Mesenchymal stem cell (in vitro differentiated cells and primary cell): ENCODE measurements at regions not wholly inside any gene's neighbourhood (a gene's known extent, or its start where the extent isn't known, plus 50 kb on each side); places are given as distances from the start of the nearest gene placed in this dataset.
A peak's percentile ranks its signal among the peaks of the same experiment; 100 is the strongest.

Experiments
- DNase-seq: peaks from one replicate; pipeline ENCODE4 v3.0.0-alpha.2; 2013
- H2AFZ ChIP-seq: one replicate; pipeline ENCODE4 v1.6.1; 2013; ENCODE audit warnings: low read depth, mild to moderate bottlenecking, control low read depth, inconsistent platforms, low read length, moderate library complexity
- H2AK5ac ChIP-seq: 2 replicates; pipeline ENCODE4 v1.6.1; 2013; ENCODE audit warnings: low read length, moderate library complexity, mild to moderate bottlenecking, inconsistent platforms; ENCODE audit not compliant: severe bottlenecking
- H2BK120ac ChIP-seq: one replicate; pipeline ENCODE4 v1.6.1; 2013; ENCODE audit warnings: low read depth, mild to moderate bottlenecking, inconsistent platforms, low read length, moderate library complexity
- H2BK12ac ChIP-seq, 2 experiments: one replicate each; pipeline ENCODE4 v1.6.1; 2013; ENCODE audit warnings: inconsistent platforms in 2 of 2, low read length in 2 of 2, mild to moderate bottlenecking in 2 of 2, moderate library complexity in 2 of 2, control low read depth in 1 of 2
- H2BK15ac ChIP-seq: one replicate; pipeline ENCODE4 v1.6.1; 2013; ENCODE audit warnings: mild to moderate bottlenecking, low read depth, inconsistent platforms; ENCODE audit not compliant: poor library complexity, severe bottlenecking
- H2BK5ac ChIP-seq: 2 replicates; pipeline ENCODE4 v1.6.1; 2013; ENCODE audit warnings: low read depth, mild to moderate bottlenecking, low read length, control low read depth, inconsistent platforms; ENCODE audit not compliant: poor library complexity, severe bottlenecking
- H3K14ac ChIP-seq, 2 experiments: one replicate each; pipeline ENCODE4 v1.6.1; 2013; ENCODE audit warnings: inconsistent platforms in 2 of 2, low read length in 2 of 2, control low read depth in 1 of 2, mild to moderate bottlenecking in 1 of 2, moderate library complexity in 1 of 2
- H3K18ac ChIP-seq, 2 experiments: one replicate each; pipeline ENCODE4 v1.6.1; 2013; ENCODE audit warnings: inconsistent platforms in 2 of 2, low read length in 2 of 2, control low read depth in 1 of 2, low read depth in 1 of 2, mild to moderate bottlenecking in 1 of 2
- H3K23ac ChIP-seq, 2 experiments: one replicate each; pipeline ENCODE4 v1.6.1; 2013; ENCODE audit warnings: inconsistent platforms in 2 of 2, low read length in 2 of 2, mild to moderate bottlenecking in 2 of 2, moderate library complexity in 2 of 2, control low read depth in 1 of 2
- H3K27ac ChIP-seq: 2 replicates; pipeline ENCODE4 v1.5.1; 2013; ENCODE audit warnings: mild to moderate bottlenecking, moderate library complexity, low read length, control low read depth, inconsistent platforms; ENCODE audit not compliant: poor library complexity, severe bottlenecking
- H3K27me3 ChIP-seq, 2 experiments: 2 replicates each; pipeline versions ENCODE4 v1.6.1 to v1.7.0; 2013; ENCODE audit warnings: low read length in 2 of 2, mild to moderate bottlenecking in 2 of 2, moderate library complexity in 2 of 2, control low read depth in 1 of 2, inconsistent platforms in 1 of 2; ENCODE audit not compliant: control insufficient read depth in 1 of 2, insufficient read depth in 1 of 2
- H3K36me3 ChIP-seq, 2 experiments: 2 replicates each; pipeline versions ENCODE4 v1.6.1 to v1.7.0; 2013; ENCODE audit warnings: low read length in 2 of 2, control low read depth in 1 of 2, inconsistent platforms in 1 of 2, low read depth in 1 of 2, mild to moderate bottlenecking in 1 of 2; ENCODE audit not compliant: insufficient read depth in 2 of 2, control insufficient read depth in 1 of 2
- H3K4ac ChIP-seq, 2 experiments: one replicate each; pipeline ENCODE4 v1.6.1; 2013; ENCODE audit warnings: inconsistent platforms in 2 of 2, low read length in 2 of 2, mild to moderate bottlenecking in 2 of 2, moderate library complexity in 2 of 2, control low read depth in 1 of 2, low read depth in 1 of 2
- H3K4me1 ChIP-seq: 2 replicates; pipeline ENCODE4 v1.6.1; 2013; ENCODE audit warnings: low read depth, low read length, control low read depth; ENCODE audit not compliant: control insufficient read depth, insufficient read depth
- H3K4me2 ChIP-seq: 2 replicates; pipeline ENCODE4 v1.6.1; 2013; ENCODE audit warnings: low read length, mild to moderate bottlenecking, inconsistent platforms; ENCODE audit not compliant: poor library complexity, severe bottlenecking
- H3K4me3 ChIP-seq, 2 experiments: 2 replicates each; pipeline versions ENCODE4 v1.5.1 to v1.7.0; 2013; ENCODE audit warnings: low read length in 2 of 2, mild to moderate bottlenecking in 2 of 2, control low read depth in 1 of 2, low read depth in 1 of 2; ENCODE audit not compliant: insufficient read depth in 1 of 2
- H3K79me1 ChIP-seq: replicated peaks from 2 replicates; pipeline ENCODE4 v1.6.1; 2013; ENCODE audit warnings: mild to moderate bottlenecking, control low read depth, low read length, inconsistent platforms; ENCODE audit not compliant: poor library complexity, severe bottlenecking
- H3K9ac ChIP-seq: 2 replicates; pipeline ENCODE4 v1.7.0; 2013; ENCODE audit warnings: mild to moderate bottlenecking, low read length, moderate library complexity
- H3K9me3 ChIP-seq: 2 replicates; pipeline ENCODE4 v1.7.0; 2013; ENCODE audit warnings: mild to moderate bottlenecking, low read length; ENCODE audit not compliant: control insufficient read depth
- H4K8ac ChIP-seq: one replicate; pipeline ENCODE4 v1.6.1; 2013; ENCODE audit warnings: inconsistent platforms, mild to moderate bottlenecking, low read length, moderate library complexity
- H4K91ac ChIP-seq: one replicate; pipeline ENCODE4 v1.6.1; 2013; ENCODE audit warnings: mild to moderate bottlenecking, low read length, inconsistent platforms
- WGBS: methylation state at CpG from one replicate; pipeline ENCODE4 v1.1.7; 2013; ENCODE audit warnings: mixed read lengths; 5-methylcytosine and 5-hydroxymethylcytosine counted together

GRCh38 chr3:190746986-190747385, 115.5 kb downstream of the GMNC start:
- H3K18ac ChIP-seq, result no peak overlapping the region
- no peaks in the 10 kb centered on the region for H3K4me1 ChIP-seq
- no peak overlapping the region for H3K14ac ChIP-seq
- H3K4ac ChIP-seq, result no peak overlapping the region
- no peak overlapping the region for H4K8ac ChIP-seq
- H3K27ac ChIP-seq, result no peak overlapping the region
- no peak overlapping the region for H3K4me2 ChIP-seq
- no peak overlapping the region for H2BK15ac ChIP-seq
- H3K9me3 ChIP-seq, result no peaks in the 10 kb centered on the region
- DNase-seq, result no peak
- no peak overlapping the region for H2BK5ac ChIP-seq
- no peaks in the 10 kb centered on the region for H3K27me3 ChIP-seq
- no peak overlapping the region for H2BK12ac ChIP-seq
- H2AFZ ChIP-seq, result no peak overlapping the region
- no peaks in the 10 kb centered on the region for H3K36me3 ChIP-seq
- H3K23ac ChIP-seq, result no peak overlapping the region
- no peak overlapping the region for H2BK120ac ChIP-seq
- H2AK5ac ChIP-seq, result no peak overlapping the region
- no peak overlapping the region for H3K4me3 ChIP-seq
- 80% methylated on average over 2 of the region's 2 CpGs for WGBS
- no peak overlapping the region for H3K9ac ChIP-seq
- no peaks in the 10 kb centered on the region for H3K79me1 ChIP-seq
- no peak overlapping the region for H4K91ac ChIP-seq

- no peak overlapping the region for H2BK15ac ChIP-seq
- no peaks in the 10 kb centered on the region for H3K9me3 ChIP-seq
- H3K23ac ChIP-seq, result no peak overlapping the region
- no peak overlapping the region for H2AFZ ChIP-seq
- no peak overlapping the region for H3K18ac ChIP-seq
- no peak overlapping the region for H3K9ac ChIP-seq
- H3K27me3 ChIP-seq, result no peaks in the 10 kb centered on the region
- H2AK5ac ChIP-seq, result no peak overlapping the region
- no peak overlapping the region for H2BK120ac ChIP-seq
- H3K4ac ChIP-seq, result no peak overlapping the region
- WGBS, result 81% methylated on average over 3 of the region's 3 CpGs
- H3K4me3 ChIP-seq, result no peak overlapping the region
- H3K27ac ChIP-seq, result no peak overlapping the region
- H3K36me3 ChIP-seq, result no peaks in the 10 kb centered on the region
- no peak overlapping the region for H4K8ac ChIP-seq
- no peak overlapping the region for H2BK5ac ChIP-seq
- no peaks in the 10 kb centered on the region for H3K79me1 ChIP-seq
- H2BK12ac ChIP-seq, result no peak overlapping the region
- no peak overlapping the region for H4K91ac ChIP-seq
- H3K4me2 ChIP-seq, result no peak overlapping the region
- peak; percentile 24 for DNase-seq
- no peaks in the 10 kb centered on the region for H3K4me1 ChIP-seq
- no peak overlapping the region for H3K14ac ChIP-seq
Measured at GRCh38 chr3:190746531-190746930, 116.0 kb downstream of the GMNC start.

DNA sequence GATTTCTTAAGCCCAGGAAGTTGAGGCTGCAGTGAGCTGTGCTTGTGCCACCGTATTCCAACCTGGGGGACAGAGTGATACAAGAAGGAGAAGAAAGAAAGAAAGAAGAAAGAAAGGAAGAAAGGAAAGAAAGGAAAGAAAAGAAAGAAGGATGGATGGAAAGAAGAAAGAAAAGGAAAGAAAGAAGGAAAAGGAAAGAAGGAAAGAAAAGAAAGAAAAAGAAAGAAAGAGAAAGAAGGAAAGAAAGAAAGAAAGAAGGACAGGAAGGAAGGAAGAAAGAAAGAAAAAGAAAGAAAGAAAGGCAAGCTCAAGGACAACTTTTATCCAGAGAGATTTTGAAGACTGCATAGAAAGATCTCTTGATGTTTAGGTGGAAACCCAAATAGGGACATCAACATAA, 120.7 kb downstream of the GMNC start:
- H3K9ac ChIP-seq, result no peak overlapping the region
- no peak overlapping the region for H2AK5ac ChIP-seq
- no peak overlapping the region for H3K4ac ChIP-seq
- no peak overlapping the region for H2AFZ ChIP-seq
- no peak overlapping the region for H3K18ac ChIP-seq
- H2BK120ac ChIP-seq, result no peak overlapping the region
- 83% methylated on average over 1 of the region's 1 CpG for WGBS
- H3K4me3 ChIP-seq, result no peak overlapping the region
- H3K14ac ChIP-seq, result no peak overlapping the region
- H3K27me3 ChIP-seq, result no peaks in the 10 kb centered on the region
- no peaks in the 10 kb centered on the region for H3K4me1 ChIP-seq
- no peak overlapping the region for H3K4me2 ChIP-seq
- no peak overlapping the region for H3K23ac ChIP-seq
- H3K9me3 ChIP-seq, result no peaks in the 10 kb centered on the region
- no peaks in the 10 kb centered on the region for H3K36me3 ChIP-seq
- H2BK12ac ChIP-seq, result no peak overlapping the region
- H3K79me1 ChIP-seq, result no peaks in the 10 kb centered on the region
- no peak overlapping the region for H4K8ac ChIP-seq
- no peak for DNase-seq
- H4K91ac ChIP-seq, result no peak overlapping the region
- H3K27ac ChIP-seq, result no peak overlapping the region
- no peak overlapping the region for H2BK15ac ChIP-seq
- no peak overlapping the region for H2BK5ac ChIP-seq

DNA sequence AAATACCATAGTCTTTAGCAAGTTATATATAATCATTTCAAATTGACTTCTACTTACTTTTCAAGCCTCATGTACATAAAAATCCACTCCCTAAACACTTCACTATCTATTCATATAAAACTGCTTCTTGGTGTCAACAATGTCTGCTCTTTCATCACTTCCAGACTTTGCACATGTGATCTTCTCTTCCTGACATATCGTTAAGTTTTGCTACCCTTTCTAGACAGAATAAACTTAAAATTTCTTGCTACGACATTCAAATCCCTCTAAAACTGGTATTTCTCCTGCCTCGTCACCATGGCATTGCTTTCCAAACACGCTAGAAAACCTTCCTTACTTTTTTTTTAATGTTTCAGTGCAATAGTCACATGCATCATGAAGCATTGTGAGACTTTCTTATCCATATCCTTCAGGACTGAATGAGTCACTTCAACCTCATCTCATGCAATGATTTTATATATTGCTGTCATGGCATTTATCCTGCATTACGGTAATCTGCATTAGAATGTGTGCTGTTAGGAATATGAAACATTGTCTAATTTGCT, 122.8 kb downstream of the GMNC start:
- Histone ChIP-seq H3K4me2 (no peak overlapping the region), H4K8ac (no peak overlapping the region), H2BK120ac (no peak overlapping the region), H3K27me3 (no peaks in the 10 kb centered on the region), H2BK15ac (no peak overlapping the region), H2AFZ (no peak overlapping the region), H2BK12ac (no peak overlapping the region), H4K91ac (no peak overlapping the region), H3K23ac (no peak overlapping the region), H3K4ac (no peak overlapping the region), H3K79me1 (no peaks in the 10 kb centered on the region), H3K36me3 (no peaks in the 10 kb centered on the region), H2AK5ac (no peak overlapping the region), H3K4me1 (no peaks in the 10 kb centered on the region), H3K27ac (no peak overlapping the region), H3K4me3 (no peak overlapping the region), H3K14ac (no peak overlapping the region), H2BK5ac (no peak overlapping the region), H3K9ac (no peak overlapping the region), H3K18ac (no peak overlapping the region), H3K9me3 (no peaks in the 10 kb centered on the region)
- DNase-seq, result peak; percentile 25
- WGBS, result 80% methylated on average over 5 of the region's 5 CpGs
